ENCODE measurements at regions not wholly inside any gene's neighbourhood (a gene's known extent, or its start where the extent isn't known, plus 50 kb on each side); places are given as distances from the start of the nearest gene placed in this dataset.

DNA sequence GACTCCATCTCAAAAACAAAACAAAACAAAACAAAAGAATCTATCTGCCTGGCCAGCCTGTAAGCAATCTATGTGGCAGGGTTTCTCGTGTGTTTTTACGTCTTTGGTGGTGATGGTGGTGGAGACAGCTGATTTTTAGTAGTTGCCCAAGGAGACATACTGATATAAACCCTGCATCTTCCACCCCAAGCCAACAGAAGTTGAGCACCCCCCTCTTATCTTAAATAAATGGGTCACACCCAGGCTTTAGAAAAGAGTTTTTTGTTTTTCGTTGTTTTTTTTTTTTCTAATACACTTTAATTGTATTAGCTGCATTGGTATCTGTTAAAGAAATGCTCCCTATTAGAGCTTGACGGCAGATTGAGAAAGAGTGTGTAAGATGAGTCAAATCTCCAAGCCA lies 134.7 kb downstream of the GLUL start:
- TF ChIP-seq TCF7L2 (IDR thresholded peaks at IDR 0.05; ENCODE audit: borderline replicate concordance, low read depth, low read length) (no peak), ZNF292 (tag by site-specific recombination; IDR thresholded peaks at IDR 0.05; ENCODE audit: borderline replicate concordance, low read depth) (no peak), ZNF10 (tag by site-specific recombination; IDR thresholded peaks at IDR 0.05) (no peak), YY1 (tag by site-specific recombination; IDR thresholded peaks at IDR 0.05) (no peak), ZBTB48 (tag by site-specific recombination; IDR thresholded peaks at IDR 0.05) (no peak)
- TF ChIP-seq, protein P1, sequence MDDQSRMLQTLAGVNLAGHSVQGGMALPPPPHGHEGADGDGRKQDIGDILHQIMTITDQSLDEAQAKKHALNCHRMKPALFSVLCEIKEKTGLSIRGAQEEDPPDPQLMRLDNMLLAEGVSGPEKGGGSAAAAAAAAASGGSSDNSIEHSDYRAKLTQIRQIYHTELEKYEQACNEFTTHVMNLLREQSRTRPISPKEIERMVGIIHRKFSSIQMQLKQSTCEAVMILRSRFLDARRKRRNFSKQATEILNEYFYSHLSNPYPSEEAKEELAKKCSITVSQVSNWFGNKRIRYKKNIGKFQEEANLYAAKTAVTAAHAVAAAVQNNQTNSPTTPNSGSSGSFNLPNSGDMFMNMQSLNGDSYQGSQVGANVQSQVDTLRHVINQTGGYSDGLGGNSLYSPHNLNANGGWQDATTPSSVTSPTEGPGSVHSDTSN (CRISPR knock-in tag; IDR thresholded peaks at IDR 0.05), result no peak
- TF ChIP-seq, protein P2, sequence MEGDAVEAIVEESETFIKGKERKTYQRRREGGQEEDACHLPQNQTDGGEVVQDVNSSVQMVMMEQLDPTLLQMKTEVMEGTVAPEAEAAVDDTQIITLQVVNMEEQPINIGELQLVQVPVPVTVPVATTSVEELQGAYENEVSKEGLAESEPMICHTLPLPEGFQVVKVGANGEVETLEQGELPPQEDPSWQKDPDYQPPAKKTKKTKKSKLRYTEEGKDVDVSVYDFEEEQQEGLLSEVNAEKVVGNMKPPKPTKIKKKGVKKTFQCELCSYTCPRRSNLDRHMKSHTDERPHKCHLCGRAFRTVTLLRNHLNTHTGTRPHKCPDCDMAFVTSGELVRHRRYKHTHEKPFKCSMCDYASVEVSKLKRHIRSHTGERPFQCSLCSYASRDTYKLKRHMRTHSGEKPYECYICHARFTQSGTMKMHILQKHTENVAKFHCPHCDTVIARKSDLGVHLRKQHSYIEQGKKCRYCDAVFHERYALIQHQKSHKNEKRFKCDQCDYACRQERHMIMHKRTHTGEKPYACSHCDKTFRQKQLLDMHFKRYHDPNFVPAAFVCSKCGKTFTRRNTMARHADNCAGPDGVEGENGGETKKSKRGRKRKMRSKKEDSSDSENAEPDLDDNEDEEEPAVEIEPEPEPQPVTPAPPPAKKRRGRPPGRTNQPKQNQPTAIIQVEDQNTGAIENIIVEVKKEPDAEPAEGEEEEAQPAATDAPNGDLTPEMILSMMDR (tag by site-specific recombination; IDR thresholded peaks at IDR 0.05), result no peak

All from HEK293 (cell line).